Endothelial cell of umbilical vein (primary cell): ENCODE measurements at regions not wholly inside any gene's neighbourhood (a gene's known extent, or its start where the extent isn't known, plus 50 kb on each side); places are given as distances from the start of the nearest gene placed in this dataset.

ENCODE experiments used
- BruUV-seq: library from RNA; stranded (reverse); fragments of 400-500 nt; replicated peaks from 2 replicates; lab custom pipeline; 2021; lab: Mats Ljungman, UMichigan
- CTCF ChIA-PET: fragments of 300-600, 350-600 bp; sonication (Branson Sonifier 250); formaldehyde crosslinking; loops from one replicate; lab custom pipeline; 2021; ENCODE audit warnings: antibody characterized with exemption, inconsistent platforms; lab: Charles Lee
- POLR2A ChIA-PET: fragments of 300-600, 350-600 bp; sonication (Branson Sonifier 250); formaldehyde crosslinking; loops from one replicate; lab custom pipeline; 2021; ENCODE audit warnings: antibody characterized with exemption, inconsistent platforms; lab: Charles Lee
- DNase-seq: peaks from one replicate; pipeline ENCODE4 v3.0.0-alpha.2; 2011; ENCODE audit warnings: low read depth, low spot score
- FAIRE-seq: peaks from 2 replicates; lab custom pipeline; 2011; peaks lifted over from hg19 to GRCh38; lab: Jason Lieb, UNC
- H2AFZ ChIP-seq: 2 replicates; pipeline ENCODE4 v1.6.0; 2012; ENCODE audit warnings: low read depth, low read length, control low read depth, inconsistent platforms
- H3K27ac ChIP-seq: 2 replicates; pipeline ENCODE4 v1.5.1; 2011; ENCODE audit warnings: low read depth, mild to moderate bottlenecking, control low read depth, low read length, moderate library complexity; ENCODE audit not compliant: insufficient read depth
- H3K27me3 ChIP-seq, 2 experiments: 2 replicates each; pipeline versions ENCODE4 v1.6.0 to v1.6.1; 2011; ENCODE audit warnings: low read length in 2 of 2, mixed read lengths in 1 of 2; ENCODE audit not compliant: control insufficient read depth in 2 of 2, insufficient read depth in 2 of 2
- H3K36me3 ChIP-seq, 2 experiments: 2 replicates in 1 of 2; 3 replicates in 1 of 2; pipeline ENCODE4 v1.5.1; 2011; ENCODE audit warnings: low read length in 2 of 2, mild to moderate bottlenecking in 1 of 2, moderate library complexity in 1 of 2; ENCODE audit not compliant: control insufficient read depth in 2 of 2, insufficient read depth in 2 of 2; ENCODE audit errors: extremely low read depth in 1 of 2
- H3K4me1 ChIP-seq: 3 replicates; pipeline ENCODE4 v1.5.1; 2011; ENCODE audit warnings: mild to moderate bottlenecking, low read length; ENCODE audit not compliant: control insufficient read depth, insufficient read depth; ENCODE audit errors: extremely low read depth
- H3K4me2 ChIP-seq: 2 replicates; pipeline ENCODE4 v1.6.1; 2011; ENCODE audit warnings: low read length, control low read depth, mixed read lengths; ENCODE audit not compliant: insufficient read depth
- H3K4me3 ChIP-seq, 3 experiments: fragments of 200-600 bp in 1 of 3; sonication (generic), shearing (Covaris generic) in 1 of 3; replicated peaks in 1 of 3; 2 replicates each; pipeline ENCODE4 v1.5.1; 2011 to 2016; ENCODE audit warnings: control low read depth in 3 of 3, low read length in 3 of 3, mild to moderate bottlenecking in 2 of 3, inconsistent platforms in 1 of 3, low read depth in 1 of 3, moderate library complexity in 1 of 3; ENCODE audit not compliant: insufficient read depth in 1 of 3
- H3K79me2 ChIP-seq: 2 replicates; pipeline ENCODE4 v1.6.0; 2012; ENCODE audit warnings: low read length, inconsistent platforms; ENCODE audit not compliant: control insufficient read depth, insufficient read depth
- H3K9ac ChIP-seq: replicated peaks from 2 replicates; pipeline ENCODE3; 2011; ENCODE audit warnings: low read length, control low read depth; ENCODE audit not compliant: insufficient read depth; ENCODE audit errors: extremely low read depth
- H3K9me1 ChIP-seq: replicated peaks from 3 replicates; pipeline ENCODE4 v1.6.0; 2011; ENCODE audit warnings: mild to moderate bottlenecking, low read length; ENCODE audit not compliant: control insufficient read depth, insufficient read depth; ENCODE audit errors: extremely low read depth
- H3K9me3 ChIP-seq: replicated peaks from 2 replicates; pipeline ENCODE4 v1.5.1; 2012; ENCODE audit warnings: low read length, inconsistent platforms; ENCODE audit not compliant: control insufficient read depth, insufficient read depth
- H4K20me1 ChIP-seq: replicated peaks from 2 replicates; pipeline ENCODE3; 2011; ENCODE audit warnings: mild to moderate bottlenecking, low read length; ENCODE audit not compliant: control insufficient read depth, insufficient read depth; ENCODE audit errors: extremely low read depth
- CTCF ChIP-seq, 2 donors: IDR thresholded peaks; 1 replicate in 1 of 2; 2 replicates in 1 of 2; pipeline ENCODE4 v1.5.1; 2011; ENCODE audit warnings: low read length in 2 of 2, mild to moderate bottlenecking in 2 of 2, moderate library complexity in 2 of 2, control low read depth in 1 of 2, inconsistent platforms in 1 of 2, low read depth in 1 of 2; ENCODE audit not compliant: insufficient read depth in 1 of 2; ENCODE audit errors: extremely low read depth in 1 of 2
- EZH2 ChIP-seq: IDR thresholded peaks from 2 replicates; pipeline ENCODE4 v1.6.1; 2012; ENCODE audit warnings: borderline replicate concordance, low read depth, mild to moderate bottlenecking, moderate library complexity, low read length, inconsistent platforms; ENCODE audit not compliant: severe bottlenecking
- FOS ChIP-seq: IDR thresholded peaks from 2 replicates; pipeline ENCODE4 v1.6.1; 2011; ENCODE audit warnings: mild to moderate bottlenecking, low read length, moderate library complexity, borderline replicate concordance; ENCODE audit not compliant: insufficient read depth
- GATA2 ChIP-seq: IDR thresholded peaks from 2 replicates; pipeline ENCODE4 v1.7.0; 2011; ENCODE audit warnings: low read depth, mild to moderate bottlenecking, moderate library complexity, mixed read lengths, low read length; ENCODE audit not compliant: insufficient read length, insufficient read depth
- JUN ChIP-seq: IDR thresholded peaks from 2 replicates; pipeline ENCODE4 v1.6.1; 2011; ENCODE audit warnings: borderline replicate concordance, low read depth; ENCODE audit not compliant: insufficient read length, insufficient read depth
- MAX ChIP-seq: IDR thresholded peaks from 2 replicates; pipeline ENCODE4 v1.6.1; 2011; ENCODE audit not compliant: insufficient read depth, insufficient read length
- MYC ChIP-seq: IDR thresholded peaks from one replicate; pipeline ENCODE4 v1.6.1; 2011; ENCODE audit warnings: mild to moderate bottlenecking, low read depth, low read length
- POLR2A ChIP-seq: IDR thresholded peaks from 2 replicates; pipeline ENCODE4 v1.6.1; 2012; ENCODE audit warnings: low read depth, mild to moderate bottlenecking, control low read depth, low read length
- POLR2AphosphoS5 ChIP-seq: IDR thresholded peaks from 2 replicates; pipeline ENCODE4 v1.6.1; 2012; ENCODE audit warnings: low read depth, mild to moderate bottlenecking, control low read depth, low read length, moderate library complexity; ENCODE audit not compliant: insufficient read depth
- dilution Hi-C: fragments of 300-500 bp; cut with MboI; formaldehyde crosslinking; loops from one replicate; pipeline ENCODE4 v1.15.0; 2019; ENCODE audit warnings: low sequenced_read_pairs; ENCODE audit not compliant: extremely low pct_ligation_motif_present
- intact Hi-C: fragments of 100-400 bp; cut with micrococcal nuclease; formaldehyde crosslinking; loops from one replicate; pipeline ENCODE4 v1.10.0; 2022

- ChIA-PET POLR2A (no interaction called here), CTCF (no interaction called here)
- H3K36me3 ChIP-seq = no peaks in the 10 kb centered on the region
- H3K9me3 ChIP-seq = peaks cover 5% of the 10 kb centered on the region
- no peaks in the 10 kb centered on the region for H3K79me2 ChIP-seq
- FAIRE-seq = no peak
- no peaks in the 10 kb centered on the region for H3K9me1 ChIP-seq
- no peak overlapping the region for H3K27ac ChIP-seq
- no peak overlapping the region for H3K9ac ChIP-seq
- no peak for DNase-seq
- no peaks in the 10 kb centered on the region for H3K4me1 ChIP-seq
- dilution Hi-C loops (no loop called here), intact Hi-C loops (no loop called here)
- no peak for TF ChIP-seq EZH2
- no peak for TF ChIP-seq POLR2A
- no peak for TF ChIP-seq POLR2AphosphoS5
- no peak for TF ChIP-seq CTCF (IDR thresholded peaks at IDR 0.05; ENCODE audit: extremely low read depth in 1 of 2, insufficient read depth in 1 of 2, low read depth in 1 of 2, low read length in 2 of 2)
- TF ChIP-seq FOS = no peak
- TF ChIP-seq JUN = no peak
- TF ChIP-seq MYC = no peak
- TF ChIP-seq MAX = no peak
- no peak for TF ChIP-seq GATA2
- no peak overlapping the region for H3K4me3 ChIP-seq
- H2AFZ ChIP-seq = no peak overlapping the region
- BruUV-seq = no TSS peak
- H4K20me1 ChIP-seq = no peaks in the 10 kb centered on the region
- H3K4me2 ChIP-seq = no peak overlapping the region
- H3K27me3 ChIP-seq = no peaks in the 10 kb centered on the region
Observed at GRCh38 chr18:73942956-73943355, 204.7 kb downstream of the FBXO15 start.
